Erythroblast (primary cell): ENCODE measurements at regions not wholly inside any gene's neighbourhood (a gene's known extent, or its start where the extent isn't known, plus 50 kb on each side); places are given as distances from the start of the nearest gene placed in this dataset.

Experiments used
- GATA1 ChIP-seq: IDR thresholded peaks from 2 replicates; pipeline ENCODE4 v1.6.1; 2011; ENCODE audit warnings: low read depth, mild to moderate bottlenecking, control low read depth, low read length, moderate library complexity
- POLR2A ChIP-seq: IDR thresholded peaks from 2 replicates; pipeline ENCODE4 v1.6.1; 2011; ENCODE audit warnings: mild to moderate bottlenecking, low read length

DNA sequence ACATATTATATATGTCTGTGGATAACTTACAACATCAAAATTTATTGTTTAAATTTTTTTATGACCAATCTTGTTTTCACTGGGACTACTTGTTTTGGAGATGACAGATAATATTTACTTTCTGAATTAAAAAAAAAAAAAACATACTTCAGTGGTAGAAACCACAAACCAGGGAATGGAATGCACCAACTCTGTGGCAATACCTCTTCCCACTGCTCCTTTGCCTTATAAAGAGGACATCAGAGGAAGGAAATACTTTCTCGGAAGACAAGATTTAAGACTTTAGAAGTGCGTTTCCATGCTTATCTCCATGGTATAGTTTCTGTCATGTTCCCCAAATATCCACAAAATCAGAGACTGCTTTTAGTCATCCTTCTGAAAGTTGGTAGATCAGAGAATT lies 1241.1 kb upstream of the EYS start:
- no peak for TF ChIP-seq POLR2A
- TF ChIP-seq GATA1 = no peak
